A673 (cell line): ENCODE measurements at regions not wholly inside any gene's neighbourhood (a gene's known extent, or its start where the extent isn't known, plus 50 kb on each side); places are given as distances from the start of the nearest gene placed in this dataset.
A peak's percentile ranks its signal among the peaks of the same experiment; 100 is the strongest.

Experiments used
- BruUV-seq: library from RNA; stranded (reverse); fragments of 400-500 nt; replicated peaks from 2 replicates; lab custom pipeline; 2021; lab: Mats Ljungman, UMichigan
- CTCF ChIA-PET: fragments of 300-600 bp; sonication (Branson Sonifier 250); formaldehyde crosslinking; loops from one replicate; lab custom pipeline; 2022; ENCODE audit warnings: antibody characterized with exemption; lab: Charles Lee
- POLR2A ChIA-PET: fragments of 300-600 bp; sonication (Branson Sonifier 250); formaldehyde crosslinking; loops from one replicate; lab custom pipeline; 2022; ENCODE audit warnings: antibody characterized with exemption; ENCODE audit not compliant: low non-redundant PET; lab: Charles Lee
- DNase-seq: peaks from one replicate; pipeline ENCODE4 v3.0.0-alpha.2; 2015; ENCODE audit warnings: low spot score
- H3K27ac ChIP-seq: fragments of 200-600 bp; sonication (generic); 2 replicates; pipeline ENCODE4 v1.5.1; 2016; ENCODE audit warnings: mixed run types, low read depth, mild to moderate bottlenecking, mixed read lengths, antibody characterized with exemption, low read length; ENCODE audit not compliant: poor library complexity, severe bottlenecking
- H3K27me3 ChIP-seq: fragments of 200-600 bp; sonication (generic); replicated peaks from 2 replicates; pipeline ENCODE4 v1.6.1; 2017; ENCODE audit warnings: mixed run types, low read depth, mild to moderate bottlenecking, mixed read lengths, antibody characterized with exemption, low read length; ENCODE audit not compliant: insufficient read depth, poor library complexity
- H3K36me3 ChIP-seq: fragments of 200-600 bp; sonication (generic); 2 replicates; pipeline ENCODE4 v1.6.1; 2016; ENCODE audit warnings: mixed run types, mild to moderate bottlenecking, mixed read lengths, antibody characterized with exemption, low read length; ENCODE audit not compliant: insufficient read depth, poor library complexity, severe bottlenecking
- H3K4me1 ChIP-seq: fragments of 200-600 bp; sonication (generic); 2 replicates; pipeline ENCODE4 v1.6.1; 2017; ENCODE audit warnings: mixed run types, mild to moderate bottlenecking, mixed read lengths, antibody characterized with exemption, low read length; ENCODE audit not compliant: insufficient read depth, poor library complexity, severe bottlenecking
- H3K4me3 ChIP-seq: fragments of 200-600 bp; sonication (generic); 2 replicates; pipeline ENCODE4 v1.5.1; 2016; ENCODE audit warnings: low read depth, mixed run types, mild to moderate bottlenecking, mixed read lengths, low read length; ENCODE audit not compliant: poor library complexity, severe bottlenecking
- H3K9me3 ChIP-seq: fragments of 200-600 bp; sonication (generic); 2 replicates; pipeline ENCODE4 v1.6.1; 2016; ENCODE audit warnings: mixed run types, low read depth, mild to moderate bottlenecking, mixed read lengths, antibody characterized with exemption, low read length; ENCODE audit not compliant: poor library complexity, severe bottlenecking
- CTCF ChIP-seq: fragments of 300-800, 200-600 bp; sonication (generic); conservative IDR thresholded peaks from 2 replicates; pipeline ENCODE4 v1.5.1; 2017; ENCODE audit warnings: low read depth, mild to moderate bottlenecking, antibody characterized with exemption, low read length, moderate library complexity, mixed read lengths
- EZH2 ChIP-seq: fragments of 200-600 bp; sonication (generic); IDR thresholded peaks from 2 replicates; pipeline ENCODE4 v1.6.1; 2017; ENCODE audit warnings: borderline replicate concordance, low read depth, mild to moderate bottlenecking, mixed read lengths, antibody characterized with exemption, low read length; ENCODE audit not compliant: poor library complexity, severe bottlenecking
- intact Hi-C: fragments of 100-400 bp; cut with micrococcal nuclease; formaldehyde crosslinking; loops from one replicate; pipeline ENCODE4 v1.10.0; 2022; ENCODE audit not compliant: unreplicated experiment

GRCh38 chr18:49727816-49728215, 85.5 kb downstream of the ACAA2 start:
- CTCF ChIA-PET = interaction anchor here (1.1 kb wide), 1 partner anchor 167 kb away, joined by 4 read pairs; no protein-coding TSS in a partner anchor
- BruUV-seq = no TSS peak

GRCh38 chr18:49726675-49726963, 86.7 kb downstream of the ACAA2 start:
- peaks cover 50% of the 10 kb centered on the region for H3K4me1 ChIP-seq
- TF ChIP-seq CTCF (no peak), EZH2 (no peak)
- peak overlapping the region; percentile 92 for H3K27ac ChIP-seq
- no peaks in the 10 kb centered on the region for H3K27me3 ChIP-seq
- ChIA-PET CTCF (interaction anchor here (0.7 kb wide), 1 partner anchor 41 kb away, joined by 5 read pairs; no protein-coding TSS in a partner anchor), POLR2A (no interaction called here)
- H3K4me3 ChIP-seq = no peak overlapping the region
- intact Hi-C loops = loop anchor here (5.0 to 10.0 kb wide), 2 partner anchors 164 to 202 kb away; partner anchors contain the start of gene LIPG
- TSS peak; percentile 100 for BruUV-seq
- no peak for DNase-seq
- H3K36me3 ChIP-seq = no peaks in the 10 kb centered on the region
- no peaks in the 10 kb centered on the region for H3K9me3 ChIP-seq

More at GRCh38 chr18:49727816-49728215, 85.5 kb downstream of the ACAA2 start:
- H3K27ac ChIP-seq = no peak overlapping the region
- no peak for DNase-seq
- H3K4me3 ChIP-seq = no peak overlapping the region
- no peaks in the 10 kb centered on the region for H3K9me3 ChIP-seq
- peaks cover 50% of the 10 kb centered on the region for H3K4me1 ChIP-seq
- H3K27me3 ChIP-seq = no peaks in the 10 kb centered on the region
- no peak for TF ChIP-seq CTCF
- TF ChIP-seq EZH2 = no peak
- intact Hi-C loops = loop anchor here (5.0 to 10.0 kb wide), 2 partner anchors 166 to 203 kb away; partner anchors contain the start of gene LIPG
- no peaks in the 10 kb centered on the region for H3K36me3 ChIP-seq
- POLR2A ChIA-PET = no interaction called here

DNA sequence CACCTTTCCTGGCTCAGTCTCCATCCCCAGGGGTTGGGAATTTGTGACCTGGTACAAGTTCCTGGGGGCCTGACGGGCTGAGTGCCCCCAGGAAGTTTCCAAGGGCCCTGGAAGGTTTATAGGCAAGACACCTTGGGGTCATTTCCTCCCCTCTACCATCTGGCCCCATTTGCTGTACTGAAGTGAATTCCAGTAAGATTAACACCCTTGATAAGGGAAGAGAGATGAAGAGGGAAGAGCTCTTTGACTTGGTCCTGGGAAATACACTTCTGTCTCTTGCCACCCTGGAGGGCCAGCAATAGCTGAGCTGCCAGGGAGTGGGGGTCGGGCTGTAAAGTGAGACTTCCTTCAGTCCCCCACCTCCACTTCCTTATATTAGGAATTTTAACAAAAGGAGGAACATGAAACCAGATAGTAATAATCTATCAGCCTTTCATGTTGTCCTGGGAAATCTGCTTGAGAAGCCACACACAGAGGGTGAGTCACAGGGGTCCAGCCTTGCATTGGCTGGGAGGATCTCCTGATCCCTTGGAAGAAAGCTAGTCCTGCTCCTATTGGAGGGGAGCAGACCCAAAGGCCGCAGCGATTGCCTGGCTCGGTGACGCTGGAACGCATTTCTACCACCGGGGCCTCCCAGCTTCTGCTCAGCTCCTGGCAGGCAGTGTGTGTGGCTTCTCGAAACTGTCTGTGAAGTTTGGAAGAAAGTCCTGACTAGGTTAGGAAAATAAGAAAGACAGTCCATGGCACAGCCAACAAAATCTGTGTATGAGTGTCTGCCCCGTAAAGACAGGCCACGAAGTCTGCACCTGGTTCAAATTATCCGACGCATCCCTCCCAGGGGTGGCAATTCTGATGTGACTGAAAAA, 87.3 kb downstream of the ACAA2 start:
- Histone ChIP-seq H3K4me3 (no peak overlapping the region), H3K9me3 (no peaks in the 10 kb centered on the region), H3K27ac (peak overlapping the region; percentile 92), H3K27me3 (no peaks in the 10 kb centered on the region), H3K36me3 (no peaks in the 10 kb centered on the region), H3K4me1 (peaks cover 50% of the 10 kb centered on the region)
- POLR2A ChIA-PET = interaction anchor here (0.7 kb wide), 1 partner anchor 166 kb away, joined by 5 read pairs; no protein-coding TSS in a partner anchor
- TF ChIP-seq CTCF (no peak), EZH2 (no peak)
- DNase-seq = peak; percentile 95
- TSS peak; percentile 99 for BruUV-seq
- intact Hi-C loops = loop anchor here (5.0 to 10.0 kb wide), 2 partner anchors 164 to 201 kb away; partner anchors contain the start of gene LIPG
- CTCF ChIA-PET = no interaction called here
